ENCODE measurements at regions not wholly inside any gene's neighbourhood (a gene's known extent, or its start where the extent isn't known, plus 50 kb on each side); places are given as distances from the start of the nearest gene placed in this dataset.

DNA sequence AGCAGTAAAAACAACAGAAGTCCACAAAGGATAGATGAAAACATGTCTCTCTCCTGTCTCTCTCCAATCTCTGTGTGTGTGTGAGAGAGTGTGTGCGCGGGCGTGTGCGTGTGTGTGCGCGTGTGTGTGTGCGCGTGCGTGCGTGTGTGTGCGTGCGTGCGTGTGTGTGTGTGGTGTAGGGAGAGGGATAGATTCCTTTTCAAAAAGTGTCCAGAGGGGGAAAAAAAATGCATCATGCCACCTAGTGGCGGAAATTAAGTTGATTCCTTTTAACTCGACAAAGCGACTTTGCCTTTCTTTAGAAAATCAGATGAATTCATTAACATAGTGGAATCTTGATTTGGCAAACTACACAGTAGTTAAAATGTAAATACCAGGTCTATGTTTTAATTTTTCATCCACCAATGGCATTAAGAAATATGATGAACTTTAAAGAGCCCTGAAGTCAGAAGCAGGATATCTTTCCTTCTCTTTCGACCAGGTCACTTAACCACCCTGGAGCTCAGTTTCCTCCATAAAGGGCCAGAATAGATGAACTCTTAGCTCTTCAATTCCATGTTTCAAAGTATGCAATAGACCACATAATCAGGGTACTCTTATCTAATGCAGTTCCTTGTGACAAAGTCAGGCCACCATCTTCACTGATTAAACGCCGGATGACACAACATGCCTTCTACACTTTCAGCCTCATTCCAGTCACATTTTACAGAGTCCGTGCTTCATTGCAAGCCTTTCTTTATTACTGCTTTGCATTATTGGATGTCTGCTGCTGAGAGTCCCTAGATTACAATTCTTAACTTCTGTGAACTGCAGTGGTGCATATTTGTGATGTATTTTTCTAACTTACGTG is 162.8 kb downstream of the FBXO8 start:
- no peak overlapping the region for H3K27ac ChIP-seq
- no peaks in the 10 kb centered on the region for H3K36me3 ChIP-seq
- peak; percentile 81 for ATAC-seq
- H3K27me3 ChIP-seq, result peaks cover 25% of the 10 kb centered on the region
- no peak for DNase-seq
- no peak overlapping the region for H3K4me3 ChIP-seq
- no peaks in the 10 kb centered on the region for H3K9me3 ChIP-seq
- no peaks in the 10 kb centered on the region for H3K4me1 ChIP-seq
- TF ChIP-seq, protein P1, sequence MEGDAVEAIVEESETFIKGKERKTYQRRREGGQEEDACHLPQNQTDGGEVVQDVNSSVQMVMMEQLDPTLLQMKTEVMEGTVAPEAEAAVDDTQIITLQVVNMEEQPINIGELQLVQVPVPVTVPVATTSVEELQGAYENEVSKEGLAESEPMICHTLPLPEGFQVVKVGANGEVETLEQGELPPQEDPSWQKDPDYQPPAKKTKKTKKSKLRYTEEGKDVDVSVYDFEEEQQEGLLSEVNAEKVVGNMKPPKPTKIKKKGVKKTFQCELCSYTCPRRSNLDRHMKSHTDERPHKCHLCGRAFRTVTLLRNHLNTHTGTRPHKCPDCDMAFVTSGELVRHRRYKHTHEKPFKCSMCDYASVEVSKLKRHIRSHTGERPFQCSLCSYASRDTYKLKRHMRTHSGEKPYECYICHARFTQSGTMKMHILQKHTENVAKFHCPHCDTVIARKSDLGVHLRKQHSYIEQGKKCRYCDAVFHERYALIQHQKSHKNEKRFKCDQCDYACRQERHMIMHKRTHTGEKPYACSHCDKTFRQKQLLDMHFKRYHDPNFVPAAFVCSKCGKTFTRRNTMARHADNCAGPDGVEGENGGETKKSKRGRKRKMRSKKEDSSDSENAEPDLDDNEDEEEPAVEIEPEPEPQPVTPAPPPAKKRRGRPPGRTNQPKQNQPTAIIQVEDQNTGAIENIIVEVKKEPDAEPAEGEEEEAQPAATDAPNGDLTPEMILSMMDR (IDR thresholded peaks at IDR 0.05), result peak; percentile 50
- intact Hi-C loops (cut with DNase I), result no loop called here

- no peak overlapping the region for H3K27ac ChIP-seq
These were observed 163.6 kb downstream of the FBXO8 start for GRCh38 chr4:174119830-174120229.

DNA sequence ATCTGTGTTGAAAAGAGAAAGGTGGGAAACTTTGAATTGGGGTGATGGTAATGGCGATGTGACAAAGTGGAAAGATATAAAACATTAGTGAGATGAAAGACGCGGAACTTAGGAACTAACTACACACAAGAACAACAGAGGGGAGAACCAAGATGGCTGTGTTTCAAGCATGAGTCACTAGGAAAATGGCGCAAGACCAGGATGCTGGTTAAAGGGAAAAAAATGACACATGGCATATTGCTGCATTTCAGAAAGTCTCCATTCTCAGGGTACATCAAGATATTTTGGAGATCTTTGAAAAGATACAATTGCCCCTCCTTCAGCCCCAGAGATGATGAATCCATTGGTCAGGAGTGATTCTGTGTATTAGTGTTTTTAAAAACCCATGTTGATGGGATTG is 164.4 kb downstream of the FBXO8 start:
- H3K36me3 ChIP-seq, result no peaks in the 10 kb centered on the region
- DNase-seq (no peak), ATAC-seq (no peak)
- peaks cover 25% of the 10 kb centered on the region for H3K27me3 ChIP-seq
- TF ChIP-seq, protein P1 (IDR thresholded peaks at IDR 0.05), result no peak
- H3K4me3 ChIP-seq, result no peak overlapping the region
- intact Hi-C loops (cut with DNase I), result no loop called here
- H3K27ac ChIP-seq, result no peak overlapping the region
- no peaks in the 10 kb centered on the region for H3K4me1 ChIP-seq
- no peaks in the 10 kb centered on the region for H3K9me3 ChIP-seq

More at GRCh38 chr4:174119830-174120229, 163.6 kb downstream of the FBXO8 start:
- ATAC-seq, result no peak
- no peaks in the 10 kb centered on the region for H3K36me3 ChIP-seq
- no peaks in the 10 kb centered on the region for H3K4me1 ChIP-seq
- TF ChIP-seq, protein P1 (IDR thresholded peaks at IDR 0.05), result no peak
- intact Hi-C loops (cut with DNase I), result no loop called here
- H3K9me3 ChIP-seq, result no peaks in the 10 kb centered on the region
- no peak for DNase-seq
- H3K27me3 ChIP-seq, result peaks cover 25% of the 10 kb centered on the region
- no peak overlapping the region for H3K4me3 ChIP-seq

GRCh38 chr4:174118171-174118570 is 165.3 kb downstream of the FBXO8 start:
- ATAC-seq (no peak), DNase-seq (no peak)
- Histone ChIP-seq H3K4me1 (no peaks in the 10 kb centered on the region), H3K36me3 (no peaks in the 10 kb centered on the region), H3K27me3 (peaks cover 25% of the 10 kb centered on the region), H3K4me3 (no peak overlapping the region), H3K27ac (no peak overlapping the region), H3K9me3 (no peaks in the 10 kb centered on the region)
- intact Hi-C loops (cut with DNase I), result no loop called here
- TF ChIP-seq, protein P1 (IDR thresholded peaks at IDR 0.05), result no peak

GRCh38 chr4:174117445-174117844 is 166.0 kb downstream of the FBXO8 start:
- intact Hi-C loops (cut with DNase I), result no loop called here
- TF ChIP-seq, protein P1 (IDR thresholded peaks at IDR 0.05), result no peak
- H3K27me3 ChIP-seq, result peaks cover 25% of the 10 kb centered on the region
- DNase-seq (no peak), ATAC-seq (no peak)
- no peak overlapping the region for H3K4me3 ChIP-seq
- H3K27ac ChIP-seq, result no peak overlapping the region
- H3K9me3 ChIP-seq, result no peaks in the 10 kb centered on the region
- no peaks in the 10 kb centered on the region for H3K4me1 ChIP-seq
- no peaks in the 10 kb centered on the region for H3K36me3 ChIP-seq
